ENCODE measurements at regions not wholly inside any gene's neighbourhood (a gene's known extent, or its start where the extent isn't known, plus 50 kb on each side); places are given as distances from the start of the nearest gene placed in this dataset.
"Not testable (repeated sequence)": the region's sequence is repeated elsewhere in the genome, so short reads cannot be mapped to it uniquely, and the experiment has no call there.

- Histone ChIP-seq H3K27me3 (ENCODE audit: insufficient read depth, low read length) (no peaks in the 10 kb centered on the region), H3K4me1 (ENCODE audit: insufficient read depth, low read length) (no peaks in the 10 kb centered on the region), H3K9ac (ENCODE audit: low read depth, low read length) (no peak overlapping the region)
These were observed 435.6 kb upstream of the CHRM3 start for GRCh38 chr1:238950784-238951183.

GRCh38 chr1:238950017-238950416 is 436.4 kb upstream of the CHRM3 start:
- Histone ChIP-seq H3K27me3 (ENCODE audit: insufficient read depth, low read length) (no peaks in the 10 kb centered on the region), H3K4me1 (ENCODE audit: insufficient read depth, low read length) (no peaks in the 10 kb centered on the region), H3K27ac (ENCODE audit: low read length) (no peak overlapping the region), H3K4me3 (ENCODE audit: low read length) (no peak overlapping the region), H3K9ac (ENCODE audit: low read depth, low read length) (no peak overlapping the region), H3K9me3 (ENCODE audit: insufficient read depth, low read depth, low read length) (no peaks in the 10 kb centered on the region), H3K36me3 (ENCODE audit: insufficient read depth, low read depth, low read length) (no peaks in the 10 kb centered on the region)

More at GRCh38 chr1:238950784-238951183, 435.6 kb upstream of the CHRM3 start:
- Histone ChIP-seq H3K27ac (ENCODE audit: low read length) (no peak overlapping the region), H3K4me3 (ENCODE audit: low read length) (no peak overlapping the region), H3K36me3 (ENCODE audit: insufficient read depth, low read depth, low read length) (no peaks in the 10 kb centered on the region), H3K9me3 (ENCODE audit: insufficient read depth, low read depth, low read length) (no peaks in the 10 kb centered on the region)

GRCh38 chr1:238944028-238944427 is 442.3 kb upstream of the CHRM3 start:
- H3K9me3 ChIP-seq (ENCODE audit: insufficient read depth, low read depth, low read length) = peaks cover 6% of the 10 kb centered on the region; the same call in 1 of the 2 replicates

GRCh38 chr1:238927899-238928298 is 458.5 kb upstream of the CHRM3 start:
- no peak overlapping the region for H3K9ac ChIP-seq (ENCODE audit: low read depth, low read length)
- H3K27ac ChIP-seq (ENCODE audit: low read length) = no peak overlapping the region
- H3K27me3 ChIP-seq (ENCODE audit: insufficient read depth, low read length) = no peaks in the 10 kb centered on the region
- H3K4me1 ChIP-seq (ENCODE audit: insufficient read depth, low read length) = no peaks in the 10 kb centered on the region
- H3K36me3 ChIP-seq (ENCODE audit: insufficient read depth, low read depth, low read length) = no peaks in the 10 kb centered on the region
- no peak overlapping the region for H3K4me3 ChIP-seq (ENCODE audit: low read length)
- peaks cover 38% of the 10 kb centered on the region for H3K9me3 ChIP-seq (ENCODE audit: insufficient read depth, low read depth, low read length)

More at GRCh38 chr1:238944028-238944427, 442.3 kb upstream of the CHRM3 start:
- Histone ChIP-seq H3K4me3 (ENCODE audit: low read length) (no peak overlapping the region), H3K9ac (ENCODE audit: low read depth, low read length) (no peak overlapping the region), H3K27me3 (ENCODE audit: insufficient read depth, low read length) (no peaks in the 10 kb centered on the region), H3K27ac (ENCODE audit: low read length) (no peak overlapping the region), H3K36me3 (ENCODE audit: insufficient read depth, low read depth, low read length) (no peaks in the 10 kb centered on the region), H3K4me1 (ENCODE audit: insufficient read depth, low read length) (no peaks in the 10 kb centered on the region)

GRCh38 chr1:238916828-238917227 is 469.5 kb upstream of the CHRM3 start:
- no peaks in the 10 kb centered on the region for H3K36me3 ChIP-seq (ENCODE audit: insufficient read depth, low read depth, low read length)
- H3K9me3 ChIP-seq (ENCODE audit: insufficient read depth, low read depth, low read length) = no peaks in the 10 kb centered on the region
- no peak overlapping the region for H3K4me3 ChIP-seq (ENCODE audit: low read length)
- no peak overlapping the region for H3K9ac ChIP-seq (ENCODE audit: low read depth, low read length)
- H3K27me3 ChIP-seq (ENCODE audit: insufficient read depth, low read length) = no peaks in the 10 kb centered on the region
- no peaks in the 10 kb centered on the region for H3K4me1 ChIP-seq (ENCODE audit: insufficient read depth, low read length)
- H3K27ac ChIP-seq (ENCODE audit: low read length) = no peak overlapping the region

- Histone ChIP-seq H3K27ac (ENCODE audit: low read length) (no peak overlapping the region), H3K27me3 (ENCODE audit: insufficient read depth, low read length) (no peaks in the 10 kb centered on the region), H3K9ac (ENCODE audit: low read depth, low read length) (no peak overlapping the region), H3K36me3 (ENCODE audit: insufficient read depth, low read depth, low read length) (no peaks in the 10 kb centered on the region), H3K4me1 (ENCODE audit: insufficient read depth, low read length) (no peaks in the 10 kb centered on the region), H3K4me3 (ENCODE audit: low read length) (no peak overlapping the region), H3K9me3 (ENCODE audit: insufficient read depth, low read depth, low read length) (no peaks in the 10 kb centered on the region)
These were observed 472.0 kb upstream of the CHRM3 start for GRCh38 chr1:238914346-238914745.

- Histone ChIP-seq H3K9ac (ENCODE audit: low read depth, low read length) (no peak overlapping the region), H3K36me3 (ENCODE audit: insufficient read depth, low read depth, low read length) (no peaks in the 10 kb centered on the region), H3K4me1 (ENCODE audit: insufficient read depth, low read length) (no peaks in the 10 kb centered on the region), H3K4me3 (ENCODE audit: low read length) (no peak overlapping the region), H3K27me3 (ENCODE audit: insufficient read depth, low read length) (no peaks in the 10 kb centered on the region), H3K27ac (ENCODE audit: low read length) (no peak overlapping the region), H3K9me3 (ENCODE audit: insufficient read depth, low read depth, low read length) (no peaks in the 10 kb centered on the region)
These were observed 473.2 kb upstream of the CHRM3 start for GRCh38 chr1:238913210-238913609.

- H3K27me3 ChIP-seq (ENCODE audit: insufficient read depth, low read length) = no peaks in the 10 kb centered on the region
- no peak overlapping the region for H3K9ac ChIP-seq (ENCODE audit: low read depth, low read length)
- H3K4me1 ChIP-seq (ENCODE audit: insufficient read depth, low read length) = no peaks in the 10 kb centered on the region
- no peaks in the 10 kb centered on the region for H3K9me3 ChIP-seq (ENCODE audit: insufficient read depth, low read depth, low read length)
- H3K4me3 ChIP-seq (ENCODE audit: low read length) = no peak overlapping the region
- no peak overlapping the region for H3K27ac ChIP-seq (ENCODE audit: low read length)
- H3K36me3 ChIP-seq (ENCODE audit: insufficient read depth, low read depth, low read length) = no peaks in the 10 kb centered on the region
These were observed 474.2 kb upstream of the CHRM3 start for GRCh38 chr1:238912148-238912547.

GRCh38 chr1:238902752-238903151 is 483.6 kb upstream of the CHRM3 start:
- not testable (repeated sequence) for H3K27ac ChIP-seq (ENCODE audit: low read length)

GRCh38 chr1:238900334-238900865 is 486.0 kb upstream of the CHRM3 start:
- H3K4me3 ChIP-seq (ENCODE audit: low read length) = no peak overlapping the region
- H3K27ac ChIP-seq (ENCODE audit: low read length) = no peak overlapping the region
- no peaks in the 10 kb centered on the region for H3K4me1 ChIP-seq (ENCODE audit: insufficient read depth, low read length)
- H3K9me3 ChIP-seq (ENCODE audit: insufficient read depth, low read depth, low read length) = no peaks in the 10 kb centered on the region
- H3K36me3 ChIP-seq (ENCODE audit: insufficient read depth, low read depth, low read length) = no peaks in the 10 kb centered on the region
- H3K9ac ChIP-seq (ENCODE audit: low read depth, low read length) = no peak overlapping the region
- H3K27me3 ChIP-seq (ENCODE audit: insufficient read depth, low read length) = no peaks in the 10 kb centered on the region

More at GRCh38 chr1:238902752-238903151, 483.6 kb upstream of the CHRM3 start:
- not testable (repeated sequence) for H3K9me3 ChIP-seq (ENCODE audit: insufficient read depth, low read depth, low read length); H3K4me1 ChIP-seq (ENCODE audit: insufficient read depth, low read length); H3K36me3 ChIP-seq (ENCODE audit: insufficient read depth, low read depth, low read length); H3K4me3 ChIP-seq (ENCODE audit: low read length); H3K27me3 ChIP-seq (ENCODE audit: insufficient read depth, low read length); H3K9ac ChIP-seq (ENCODE audit: low read depth, low read length)

- no peak overlapping the region for H3K4me3 ChIP-seq (ENCODE audit: low read length)
- no peaks in the 10 kb centered on the region for H3K9me3 ChIP-seq (ENCODE audit: insufficient read depth, low read depth, low read length)
- H3K27me3 ChIP-seq (ENCODE audit: insufficient read depth, low read length) = no peaks in the 10 kb centered on the region
- no peaks in the 10 kb centered on the region for H3K4me1 ChIP-seq (ENCODE audit: insufficient read depth, low read length)
- no peaks in the 10 kb centered on the region for H3K36me3 ChIP-seq (ENCODE audit: insufficient read depth, low read depth, low read length)
- no peak overlapping the region for H3K9ac ChIP-seq (ENCODE audit: low read depth, low read length)
- no peak overlapping the region for H3K27ac ChIP-seq (ENCODE audit: low read length)
These were observed 487.5 kb upstream of the CHRM3 start for GRCh38 chr1:238898856-238899255.

GRCh38 chr1:238895911-238896310 is 490.5 kb upstream of the CHRM3 start:
- Histone ChIP-seq H3K4me1 (ENCODE audit: insufficient read depth, low read length) (no peaks in the 10 kb centered on the region), H3K4me3 (ENCODE audit: low read length) (no peak overlapping the region), H3K9ac (ENCODE audit: low read depth, low read length) (no peak overlapping the region), H3K27ac (ENCODE audit: low read length) (no peak overlapping the region), H3K27me3 (ENCODE audit: insufficient read depth, low read length) (no peaks in the 10 kb centered on the region), H3K36me3 (ENCODE audit: insufficient read depth, low read depth, low read length) (no peaks in the 10 kb centered on the region), H3K9me3 (ENCODE audit: insufficient read depth, low read depth, low read length) (no peaks in the 10 kb centered on the region)
